SKM-1 treated with dmso at 0.1 percent for 144 hours (cell line): ENCODE measurements at regions not wholly inside any gene's neighbourhood (a gene's known extent, or its start where the extent isn't known, plus 50 kb on each side); places are given as distances from the start of the nearest gene placed in this dataset.
"Not testable (repeated sequence)": the region's sequence is repeated elsewhere in the genome, so short reads cannot be mapped to it uniquely, and the experiment has no call there.

ENCODE experiments used
- DNase-seq: peaks from one replicate; lab custom pipeline; 2025; ENCODE audit not compliant: unreplicated experiment; lab: John Stamatoyannopoulos, UW

GRCh38 chr10:35963685-35964084 is 321.6 kb upstream of the FZD8 start:
- DNase-seq, result no peak

GRCh38 chr10:35961501-35961900 is 319.4 kb upstream of the FZD8 start:
- DNase-seq, result no peak

GRCh38 chr10:35959252-35959651 is 317.2 kb upstream of the FZD8 start:
- no peak for DNase-seq

GRCh38 chr10:35958609-35959008 is 316.5 kb upstream of the FZD8 start:
- DNase-seq, result not testable (repeated sequence)

- no peak for DNase-seq
These were observed 308.6 kb upstream of the FZD8 start for GRCh38 chr10:35950701-35951100.

- no peak for DNase-seq
These were observed 308.1 kb upstream of the FZD8 start for GRCh38 chr10:35950226-35950625.

GRCh38 chr10:35949811-35950211 is 307.7 kb upstream of the FZD8 start:
- no peak for DNase-seq

- no peak for DNase-seq
These were observed 304.5 kb upstream of the FZD8 start for GRCh38 chr10:35946556-35946955.

- no peak for DNase-seq
These were observed 300.0 kb upstream of the FZD8 start for GRCh38 chr10:35942057-35942456.

GRCh38 chr10:35940141-35941041 is 298.3 kb upstream of the FZD8 start:
- DNase-seq, result no peak

- no peak for DNase-seq
These were observed 296.1 kb upstream of the FZD8 start for GRCh38 chr10:35938160-35938559.

- no peak for DNase-seq
These were observed 295.4 kb upstream of the FZD8 start for GRCh38 chr10:35937546-35937945.

- no peak for DNase-seq
These were observed 292.5 kb upstream of the FZD8 start for GRCh38 chr10:35934642-35934995.

- DNase-seq, result no peak
These were observed 292.0 kb upstream of the FZD8 start for GRCh38 chr10:35933940-35934641.

GRCh38 chr10:35933491-35933890 is 291.4 kb upstream of the FZD8 start:
- no peak for DNase-seq

- DNase-seq, result not testable (repeated sequence)
These were observed 287.9 kb upstream of the FZD8 start for GRCh38 chr10:35929962-35930361.

- DNase-seq, result no peak
These were observed 286.7 kb upstream of the FZD8 start for GRCh38 chr10:35928748-35929147.

- no peak for DNase-seq
These were observed 285.9 kb upstream of the FZD8 start for GRCh38 chr10:35927990-35928488.

- DNase-seq, result peak; percentile 31
These were observed 285.2 kb upstream of the FZD8 start for GRCh38 chr10:35927341-35927740.

GRCh38 chr10:35926846-35927245 is 284.8 kb upstream of the FZD8 start:
- DNase-seq, result no peak

- no peak for DNase-seq
These were observed 283.4 kb upstream of the FZD8 start for GRCh38 chr10:35925493-35925892.

GRCh38 chr10:35924759-35925158 is 282.7 kb upstream of the FZD8 start:
- no peak for DNase-seq
